ENCODE measurements at regions not wholly inside any gene's neighbourhood (a gene's known extent, or its start where the extent isn't known, plus 50 kb on each side); places are given as distances from the start of the nearest gene placed in this dataset.
"Not testable (repeated sequence)": the region's sequence is repeated elsewhere in the genome, so short reads cannot be mapped to it uniquely, and the experiment has no call there.

GRCh38 chr15:92788196-92788595 is 111.9 kb upstream of the CHD2 start:
- Histone ChIP-seq H2AFZ (ENCODE audit: low read length) (no peak overlapping the region), H4K20me1 (ENCODE audit: insufficient read depth, low read length) (no peaks in the 10 kb centered on the region), H3K4me2 (ENCODE audit: low read depth, low read length) (no peak overlapping the region), H3K79me2 (ENCODE audit: insufficient read depth, low read length) (no peaks in the 10 kb centered on the region), H3K27me3 (ENCODE audit: control insufficient read depth in 1 of 2, insufficient read depth in 2 of 2, low read length in 2 of 2) (no peaks in the 10 kb centered on the region), H3K36me3 (replicated peaks in 1 of 2; ENCODE audit: control insufficient read depth in 1 of 2, insufficient read depth in 2 of 2, low read length in 2 of 2) (no peaks in the 10 kb centered on the region), H3K9me3 (ENCODE audit: low read length) (no peaks in the 10 kb centered on the region), H3K4me3 (replicated peaks in 1 of 3; ENCODE audit: insufficient read depth in 1 of 3, low read depth in 2 of 3, low read length in 3 of 3) (no peak overlapping the region), H3K27ac (ENCODE audit: extremely low read length, insufficient read depth, low read length) (no peak overlapping the region), H3K4me1 (ENCODE audit: insufficient read depth, low read length) (no peaks in the 10 kb centered on the region), H3K9ac (ENCODE audit: insufficient read depth, low read depth, low read length) (no peak overlapping the region)
- intact Hi-C loops (cut with micrococcal nuclease; ENCODE audit: unreplicated experiment) (no loop called here), in situ Hi-C loops (cut with HindIII; ENCODE audit: extremely low pct_ligation_motif_present, low pct_unique_long_range_greater_than_20kb) (loop anchor here (25.0 kb wide), 1 partner anchor 224 kb away; no protein-coding TSS in a partner anchor)
- no peak for FAIRE-seq
- ChIA-PET POLR2A (no interaction called here), CTCF (ENCODE audit: low intra/inter-chr PET ratio, low total read pairs) (no interaction called here)
- TF ChIP-seq PRDM15 (CRISPR knock-in tag; IDR thresholded peaks at IDR 0.05) (no peak), RCOR2 (CRISPR knock-in tag; IDR thresholded peaks at IDR 0.05) (no peak), GTF3A (CRISPR knock-in tag; conservative IDR thresholded peaks at IDR 0.05) (no peak), SALL2 (CRISPR knock-in tag; IDR thresholded peaks at IDR 0.05) (no peak)
- no TSS peak for BruUV-seq (replicated peaks)
- WGBS (ENCODE audit: low lambda C conversion rate), result 92% methylated on average over 5 of the region's 5 CpGs
- no peak for ATAC-seq
- no peak for DNase-seq (ENCODE audit: low spot score)

GRCh38 chr15:92788793-92789192 is 111.3 kb upstream of the CHD2 start:
- H3K27me3 ChIP-seq (ENCODE audit: control insufficient read depth in 1 of 2, insufficient read depth in 2 of 2, low read length in 2 of 2); H3K79me2 ChIP-seq (ENCODE audit: insufficient read depth, low read length); H3K9ac ChIP-seq (ENCODE audit: insufficient read depth, low read depth, low read length); FAIRE-seq; ATAC-seq; H3K36me3 ChIP-seq (replicated peaks in 1 of 2; ENCODE audit: control insufficient read depth in 1 of 2, insufficient read depth in 2 of 2, low read length in 2 of 2); intact Hi-C loops (cut with micrococcal nuclease; ENCODE audit: unreplicated experiment); H4K20me1 ChIP-seq (ENCODE audit: insufficient read depth, low read length); H3K4me3 ChIP-seq (replicated peaks in 1 of 3; ENCODE audit: insufficient read depth in 1 of 3, low read depth in 2 of 3, low read length in 3 of 3); H3K4me1 ChIP-seq (ENCODE audit: insufficient read depth, low read length); H2AFZ ChIP-seq (ENCODE audit: low read length); H3K9me3 ChIP-seq (ENCODE audit: low read length); H3K27ac ChIP-seq (ENCODE audit: extremely low read length, insufficient read depth, low read length); CTCF ChIA-PET (ENCODE audit: low intra/inter-chr PET ratio, low total read pairs); BruUV-seq (replicated peaks); DNase-seq (ENCODE audit: low spot score); H3K4me2 ChIP-seq (ENCODE audit: low read depth, low read length): not testable (repeated sequence)
- POLR2A ChIA-PET, result interaction anchor here (0.8 kb wide), 1 partner anchor 94 kb away, joined by 3 read pairs; no protein-coding TSS in a partner anchor
- in situ Hi-C loops (cut with HindIII; ENCODE audit: extremely low pct_ligation_motif_present, low pct_unique_long_range_greater_than_20kb), result loop anchor here (25.0 kb wide), 1 partner anchor 224 kb away; no protein-coding TSS in a partner anchor
- 94% methylated on average over 15 of the region's 15 CpGs for WGBS (ENCODE audit: low lambda C conversion rate)
